Psoas muscle (tissue), 7 donors: ENCODE measurements at regions not wholly inside any gene's neighbourhood (a gene's known extent, or its start where the extent isn't known, plus 50 kb on each side); places are given as distances from the start of the nearest gene placed in this dataset.

Source experiments
- ATAC-seq, 4 donors: fragments of 200-7000 bp; cut with Tn5 transposase; one replicate each; pipeline ENCODE4 v1.9.1; 2020; ENCODE audit warnings: moderate library complexity in 3 of 4, mild to moderate bottlenecking in 2 of 4
- DNase-seq, 2 donors: peaks; one replicate each; pipeline ENCODE4 v3.0.0-alpha.2; 2020
- H3K27ac ChIP-seq: fragments of 200-600 bp; one replicate; pipeline ENCODE4 v1.8.0; 2022
- H3K27me3 ChIP-seq, 3 donors: fragments of 200-600 bp in 1 of 3; one replicate each; pipeline versions ENCODE4 v1.6.1 to v1.8.0; 2013 to 2022; ENCODE audit warnings: low read length in 2 of 3, mild to moderate bottlenecking in 2 of 3, moderate library complexity in 1 of 3; ENCODE audit not compliant: insufficient read depth in 3 of 3
- H3K36me3 ChIP-seq, 2 donors: fragments of 200-600 bp in 1 of 2; one replicate each; pipeline versions ENCODE4 v1.6.1 to v1.8.0; 2013 to 2022; ENCODE audit warnings: low read depth in 1 of 2, mild to moderate bottlenecking in 1 of 2, moderate library complexity in 1 of 2; ENCODE audit not compliant: insufficient read depth in 1 of 2
- H3K4me1 ChIP-seq: fragments of 200-600 bp; one replicate; pipeline ENCODE4 v1.8.0; 2022
- H3K4me3 ChIP-seq: fragments of 200-600 bp; one replicate; pipeline ENCODE4 v1.8.0; 2022; ENCODE audit warnings: mild to moderate bottlenecking
- H3K9me3 ChIP-seq: fragments of 200-600 bp; one replicate; pipeline ENCODE4 v1.8.0; 2022
- WGBS, 3 donors: extraction: QIAGEN DNeasy Blood & Tissue Kit; methylation state at CpG; one replicate each; pipeline versions ENCODE4 v1.1.6 to v1.1.7; 2013; 5-methylcytosine and 5-hydroxymethylcytosine counted together
- intact Hi-C, 2 donors: fragments of 100-400 bp; cut with DNase I; formaldehyde crosslinking; loops; one replicate each; pipeline versions ENCODE4 v1.11.0 to v1.14.2; 2022
- TF ChIP-seq, protein P1 (sequence below): fragments of 200-600 bp; IDR thresholded peaks from one replicate; pipeline ENCODE4 v1.8.0; 2022; ENCODE audit warnings: antibody characterized with exemption
- donor health status: healthy with polysubstance abuse.
- donor health status: DM: no; HTN: no; CAD: no; lungs with moderate emphysema.
- donor health status: Bipolar disorder and iron deficiency.
- donor health status: healthy.
- donor health status: DM: yes; HTN: yes; CAD: no.
- donor health status: DM: no; HTN: no; CAD: no.
- donor health status: DM: yes; HTN: yes; CAD: no.

DNA sequence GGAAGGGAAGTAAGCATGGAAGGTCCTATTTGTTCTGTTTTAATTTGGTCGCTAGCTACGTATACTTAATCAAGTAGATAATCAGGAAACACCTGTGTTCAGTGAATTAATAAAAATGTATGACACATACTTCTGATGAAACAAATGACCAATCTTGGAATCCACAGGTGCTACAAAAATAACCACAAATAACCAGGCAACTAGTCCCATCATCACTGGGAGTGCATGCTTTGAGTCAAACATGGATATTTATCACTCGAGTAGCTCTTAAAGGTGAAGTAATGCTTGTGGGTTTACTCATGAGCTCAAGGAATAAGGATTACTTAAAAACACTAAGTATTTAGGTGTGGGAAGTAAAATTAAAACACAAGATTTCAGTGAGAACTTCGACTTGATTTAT lies 285.6 kb upstream of the ID4 start:
- DNase-seq (no peak), ATAC-seq (no peak)
- Histone ChIP-seq H3K27me3 (no peaks in the 10 kb centered on the region), H3K4me3 (no peak overlapping the region), H3K9me3 (no peaks in the 10 kb centered on the region), H3K36me3 (no peaks in the 10 kb centered on the region), H3K4me1 (no peaks in the 10 kb centered on the region), H3K27ac (no peak overlapping the region)
- intact Hi-C loops = no loop called here
- WGBS, 3 donors = 81 to 88% (median 86%) methylated on average over 4 of the region's 4 CpGs
- TF ChIP-seq, protein P1, sequence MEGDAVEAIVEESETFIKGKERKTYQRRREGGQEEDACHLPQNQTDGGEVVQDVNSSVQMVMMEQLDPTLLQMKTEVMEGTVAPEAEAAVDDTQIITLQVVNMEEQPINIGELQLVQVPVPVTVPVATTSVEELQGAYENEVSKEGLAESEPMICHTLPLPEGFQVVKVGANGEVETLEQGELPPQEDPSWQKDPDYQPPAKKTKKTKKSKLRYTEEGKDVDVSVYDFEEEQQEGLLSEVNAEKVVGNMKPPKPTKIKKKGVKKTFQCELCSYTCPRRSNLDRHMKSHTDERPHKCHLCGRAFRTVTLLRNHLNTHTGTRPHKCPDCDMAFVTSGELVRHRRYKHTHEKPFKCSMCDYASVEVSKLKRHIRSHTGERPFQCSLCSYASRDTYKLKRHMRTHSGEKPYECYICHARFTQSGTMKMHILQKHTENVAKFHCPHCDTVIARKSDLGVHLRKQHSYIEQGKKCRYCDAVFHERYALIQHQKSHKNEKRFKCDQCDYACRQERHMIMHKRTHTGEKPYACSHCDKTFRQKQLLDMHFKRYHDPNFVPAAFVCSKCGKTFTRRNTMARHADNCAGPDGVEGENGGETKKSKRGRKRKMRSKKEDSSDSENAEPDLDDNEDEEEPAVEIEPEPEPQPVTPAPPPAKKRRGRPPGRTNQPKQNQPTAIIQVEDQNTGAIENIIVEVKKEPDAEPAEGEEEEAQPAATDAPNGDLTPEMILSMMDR = no peak

- intact Hi-C loops = no loop called here
- no peak overlapping the region for H3K4me3 ChIP-seq
- no peaks in the 10 kb centered on the region for H3K4me1 ChIP-seq
- H3K36me3 ChIP-seq = no peaks in the 10 kb centered on the region
- 74 to 81% (median 79%) methylated on average over 3 of the region's 3 CpGs for WGBS, 3 donors
- TF ChIP-seq, protein P1 = no peak
- no peak overlapping the region for H3K27ac ChIP-seq
- no peak for ATAC-seq
- no peak for DNase-seq
- H3K9me3 ChIP-seq = no peaks in the 10 kb centered on the region
- no peaks in the 10 kb centered on the region for H3K27me3 ChIP-seq
Observed at GRCh38 chr6:19552076-19552475, 285.1 kb upstream of the ID4 start.

GRCh38 chr6:19552588-19552987 lies 284.6 kb upstream of the ID4 start:
- TF ChIP-seq, protein P1 = no peak
- 62 to 88% (median 73%) methylated on average over 2 of the region's 2 CpGs for WGBS, 3 donors
- no peak for ATAC-seq

GRCh38 chr6:19554356-19555225 lies 282.6 kb upstream of the ID4 start:
- no peaks in the 10 kb centered on the region for H3K4me1 ChIP-seq
- DNase-seq (no peak), ATAC-seq (no peak)
- H3K27me3 ChIP-seq = no peaks in the 10 kb centered on the region
- intact Hi-C loops = no loop called here
- 44 to 47% (median 47%) methylated on average over 9 of the region's 9 CpGs for WGBS, 3 donors
- no peak overlapping the region for H3K27ac ChIP-seq
- no peak overlapping the region for H3K4me3 ChIP-seq
- H3K9me3 ChIP-seq = no peaks in the 10 kb centered on the region
- no peaks in the 10 kb centered on the region for H3K36me3 ChIP-seq
- TF ChIP-seq, protein P1 = no peak

More at GRCh38 chr6:19552588-19552987, 284.6 kb upstream of the ID4 start:
- no peak overlapping the region for H3K4me3 ChIP-seq
- no peak for DNase-seq
- no peaks in the 10 kb centered on the region for H3K27me3 ChIP-seq
- intact Hi-C loops = no loop called here
- no peaks in the 10 kb centered on the region for H3K9me3 ChIP-seq
- H3K27ac ChIP-seq = no peak overlapping the region
- H3K4me1 ChIP-seq = no peaks in the 10 kb centered on the region
- H3K36me3 ChIP-seq = no peaks in the 10 kb centered on the region
